ENCODE measurements at regions not wholly inside any gene's neighbourhood (a gene's known extent, or its start where the extent isn't known, plus 50 kb on each side); places are given as distances from the start of the nearest gene placed in this dataset.

DNA sequence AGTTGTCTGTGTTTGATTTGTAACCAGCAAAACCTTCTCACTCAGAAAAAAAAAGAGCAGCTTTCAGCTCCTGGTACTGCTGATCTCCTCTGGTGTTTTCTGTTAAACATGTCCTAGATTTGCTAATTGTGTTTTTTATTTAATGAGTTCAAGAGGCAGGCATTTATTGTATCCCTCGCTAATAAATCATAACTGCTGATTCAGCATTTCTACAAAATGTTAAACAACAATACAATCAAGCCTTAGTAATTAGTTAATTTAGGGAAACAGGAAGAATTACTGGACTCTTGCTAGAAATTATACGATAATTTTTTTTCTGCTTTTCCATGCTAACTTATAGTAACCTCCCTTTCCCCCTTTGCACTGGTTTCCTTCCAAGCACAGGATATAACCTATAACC is 66.8 kb upstream of the NRP1 start:
- TF ChIP-seq, protein P1, sequence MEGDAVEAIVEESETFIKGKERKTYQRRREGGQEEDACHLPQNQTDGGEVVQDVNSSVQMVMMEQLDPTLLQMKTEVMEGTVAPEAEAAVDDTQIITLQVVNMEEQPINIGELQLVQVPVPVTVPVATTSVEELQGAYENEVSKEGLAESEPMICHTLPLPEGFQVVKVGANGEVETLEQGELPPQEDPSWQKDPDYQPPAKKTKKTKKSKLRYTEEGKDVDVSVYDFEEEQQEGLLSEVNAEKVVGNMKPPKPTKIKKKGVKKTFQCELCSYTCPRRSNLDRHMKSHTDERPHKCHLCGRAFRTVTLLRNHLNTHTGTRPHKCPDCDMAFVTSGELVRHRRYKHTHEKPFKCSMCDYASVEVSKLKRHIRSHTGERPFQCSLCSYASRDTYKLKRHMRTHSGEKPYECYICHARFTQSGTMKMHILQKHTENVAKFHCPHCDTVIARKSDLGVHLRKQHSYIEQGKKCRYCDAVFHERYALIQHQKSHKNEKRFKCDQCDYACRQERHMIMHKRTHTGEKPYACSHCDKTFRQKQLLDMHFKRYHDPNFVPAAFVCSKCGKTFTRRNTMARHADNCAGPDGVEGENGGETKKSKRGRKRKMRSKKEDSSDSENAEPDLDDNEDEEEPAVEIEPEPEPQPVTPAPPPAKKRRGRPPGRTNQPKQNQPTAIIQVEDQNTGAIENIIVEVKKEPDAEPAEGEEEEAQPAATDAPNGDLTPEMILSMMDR (IDR thresholded peaks at IDR 0.05; ENCODE audit: insufficient read depth, low read depth, low read length, missing control alignments): no peak
- H3K4me3 ChIP-seq (ENCODE audit: low read length): no peak overlapping the region
- no peak for DNase-seq (ENCODE audit: low read depth)

DNA sequence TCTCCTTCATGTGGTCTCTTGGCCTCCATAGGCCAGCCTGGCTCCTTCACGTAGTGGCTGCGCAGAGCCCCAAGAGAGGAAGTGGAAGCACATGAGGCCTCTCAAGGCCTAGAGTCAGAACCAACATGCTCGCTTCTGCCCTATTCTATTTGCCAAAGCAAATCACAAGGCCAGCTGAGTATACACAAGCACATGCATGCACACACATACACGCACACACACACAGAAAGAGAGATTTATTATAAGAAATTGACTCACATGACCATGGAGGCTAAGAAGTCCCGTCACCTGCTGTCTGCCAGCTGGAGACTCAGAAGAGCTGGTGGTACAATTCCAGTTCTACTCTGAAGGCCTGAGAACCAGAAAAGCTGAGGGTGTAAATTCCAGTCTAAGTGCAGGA is 64.3 kb upstream of the NRP1 start:
- H3K4me3 ChIP-seq (ENCODE audit: low read length): no peak overlapping the region
- TF ChIP-seq, protein P1 (IDR thresholded peaks at IDR 0.05; ENCODE audit: insufficient read depth, low read depth, low read length, missing control alignments): no peak
- no peak for DNase-seq (ENCODE audit: low read depth)

DNA sequence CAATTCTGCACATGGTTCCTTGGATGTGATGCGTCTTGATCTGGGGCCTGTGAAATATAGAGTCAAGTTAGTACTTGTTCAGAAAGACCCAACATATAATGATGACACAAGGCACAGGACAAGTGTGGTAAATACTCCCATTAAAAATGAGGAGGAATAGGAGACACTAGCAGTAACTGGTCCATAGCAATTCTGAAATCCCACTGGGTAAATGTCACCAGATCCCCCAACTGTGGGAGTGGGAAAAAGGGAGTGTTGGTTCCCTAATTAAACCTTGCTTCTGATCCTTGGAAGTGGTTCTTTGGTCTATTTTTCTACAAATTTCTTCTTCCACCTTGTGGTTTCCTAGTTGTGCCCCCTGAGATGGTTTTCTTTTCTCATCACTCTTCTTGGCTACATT is 62.5 kb upstream of the NRP1 start:
- no peak for DNase-seq (ENCODE audit: low read depth)
- H3K4me3 ChIP-seq (ENCODE audit: low read length): no peak overlapping the region
- TF ChIP-seq, protein P1 (IDR thresholded peaks at IDR 0.05; ENCODE audit: insufficient read depth, low read depth, low read length, missing control alignments): no peak

DNA sequence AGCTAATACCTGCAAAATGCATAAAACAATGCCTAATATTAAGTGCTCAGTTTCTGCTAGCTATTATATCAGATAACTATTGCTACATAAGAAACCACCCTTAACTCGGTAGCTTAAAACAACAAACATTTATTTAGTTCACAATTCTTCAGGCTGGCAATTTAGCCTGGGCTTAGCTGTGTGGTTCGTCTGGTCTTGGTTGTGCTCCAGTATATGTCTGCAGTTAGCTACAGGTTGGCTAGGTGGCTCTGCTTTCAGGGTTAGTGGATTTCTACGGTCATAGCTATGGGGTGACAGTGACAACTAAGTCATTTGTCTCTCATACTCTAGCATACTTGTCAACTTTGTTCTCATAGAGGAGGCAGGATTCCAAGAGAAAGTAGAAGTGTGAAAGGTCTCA is 61.8 kb upstream of the NRP1 start:
- TF ChIP-seq, protein P1 (IDR thresholded peaks at IDR 0.05; ENCODE audit: insufficient read depth, low read depth, low read length, missing control alignments): no peak
- DNase-seq (ENCODE audit: low read depth): no peak
- no peak overlapping the region for H3K4me3 ChIP-seq (ENCODE audit: low read length)

DNA sequence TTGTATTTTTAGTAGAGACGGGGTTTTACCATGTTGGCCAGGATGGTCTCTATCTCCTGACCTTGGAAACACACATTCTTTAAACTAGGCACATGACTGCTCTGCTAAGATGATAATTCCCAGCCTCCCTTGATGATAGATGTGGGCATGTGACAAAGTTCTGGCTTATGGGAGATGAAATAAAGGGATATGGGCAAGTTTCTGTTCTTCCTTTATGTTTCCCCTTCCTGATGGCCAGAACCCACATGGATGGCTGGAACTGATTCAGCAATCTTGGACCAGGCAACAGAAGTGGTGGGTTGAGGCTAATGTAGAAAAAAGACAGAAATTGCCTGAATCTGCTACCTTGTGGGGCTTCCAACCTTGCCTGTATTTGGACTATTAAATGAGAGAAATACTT is 60.7 kb upstream of the NRP1 start:
- TF ChIP-seq, protein P1 (IDR thresholded peaks at IDR 0.05; ENCODE audit: insufficient read depth, low read depth, low read length, missing control alignments): no peak
- DNase-seq (ENCODE audit: low read depth): no peak
- no peak overlapping the region for H3K4me3 ChIP-seq (ENCODE audit: low read length)

DNA sequence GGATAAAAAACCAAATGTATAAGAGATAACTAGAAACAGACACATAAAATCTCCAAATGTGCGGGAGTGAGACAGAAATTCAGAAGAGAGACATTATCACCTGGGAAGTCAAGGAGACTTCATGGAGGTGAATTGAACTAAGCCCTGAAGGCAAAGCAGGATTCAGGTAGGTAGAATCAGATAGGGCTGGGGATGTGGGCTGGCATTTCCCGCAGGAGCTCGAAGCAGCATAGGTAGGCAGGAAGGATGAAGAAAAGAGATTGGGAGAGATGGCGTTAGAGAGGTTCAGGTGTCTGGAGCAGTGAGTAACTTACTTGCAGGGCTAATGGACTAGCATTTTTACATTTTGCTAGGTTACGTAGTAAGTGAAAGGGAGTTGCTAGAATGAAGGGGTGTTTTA is 58.2 kb upstream of the NRP1 start:
- TF ChIP-seq, protein P1 (IDR thresholded peaks at IDR 0.05; ENCODE audit: insufficient read depth, low read depth, low read length, missing control alignments): no peak

DNA sequence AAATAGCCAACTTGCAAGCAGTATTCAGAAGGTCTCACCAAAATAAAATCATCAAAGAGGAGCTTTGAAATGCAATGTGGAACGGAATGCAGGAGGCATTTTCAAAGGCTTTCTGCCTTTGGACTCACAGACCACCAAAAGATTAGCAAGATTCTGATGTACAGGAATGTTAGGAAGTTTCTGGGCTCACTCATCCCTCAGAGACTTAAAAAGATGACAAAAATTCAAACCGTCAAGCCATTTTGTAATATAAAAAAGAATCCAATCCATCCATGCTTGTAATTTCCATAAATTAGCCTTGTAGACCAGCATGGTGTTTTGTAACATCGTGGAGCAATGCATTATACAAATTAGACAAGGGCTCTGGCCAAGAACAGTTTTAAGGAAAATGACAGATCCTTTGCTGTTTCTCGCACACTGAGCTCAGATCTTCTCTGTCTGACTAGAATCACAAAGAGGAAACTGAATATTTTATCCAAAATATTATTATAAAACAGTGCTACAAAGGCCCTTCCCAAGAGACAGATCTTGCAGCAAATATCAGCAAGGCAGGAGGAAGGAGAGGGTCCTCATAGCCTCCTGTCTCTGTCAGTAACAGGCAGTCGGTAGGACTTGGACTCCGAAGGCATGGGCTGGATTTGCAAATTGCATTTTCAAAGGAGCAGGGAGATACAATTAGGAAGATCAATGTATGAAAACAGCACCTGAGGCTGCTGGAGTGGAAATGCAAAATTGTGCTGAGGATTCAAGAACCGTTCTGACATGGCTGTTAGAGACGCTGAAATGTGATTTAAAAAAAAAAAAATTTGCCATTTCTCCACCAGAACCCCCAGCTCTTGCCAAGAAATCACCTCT is 57.4 kb upstream of the NRP1 start:
- no peak overlapping the region for H3K4me3 ChIP-seq (ENCODE audit: low read length)
- TF ChIP-seq, protein P1 (IDR thresholded peaks at IDR 0.05; ENCODE audit: insufficient read depth, low read depth, low read length, missing control alignments): no peak
- DNase-seq (ENCODE audit: low read depth): no peak

More for the DNA sequence above, 58.2 kb upstream of the NRP1 start:
- no peak for DNase-seq (ENCODE audit: low read depth)
- no peak overlapping the region for H3K4me3 ChIP-seq (ENCODE audit: low read length)

Measured in epithelial cell of esophagus (primary cell).